ENCODE measurements at regions not wholly inside any gene's neighbourhood (a gene's known extent, or its start where the extent isn't known, plus 50 kb on each side); places are given as distances from the start of the nearest gene placed in this dataset.

GRCh38 chr13:40016953-40017660 is 361.6 kb downstream of the COG6 start:
- TF ChIP-seq CTCF (IDR thresholded peaks at IDR 0.05) (no peak), POLR2A (IDR thresholded peaks at IDR 0.05) (no peak)
